Astrocyte of the cerebellum (primary cell): ENCODE measurements at regions not wholly inside any gene's neighbourhood (a gene's known extent, or its start where the extent isn't known, plus 50 kb on each side); places are given as distances from the start of the nearest gene placed in this dataset.

Experiments
- DNase-seq: peaks from one replicate; pipeline ENCODE4 v3.0.0-alpha.2; 2011; ENCODE audit warnings: low read depth
- H3K4me3 ChIP-seq: 2 replicates; pipeline ENCODE4 v1.5.1; 2011; ENCODE audit warnings: mild to moderate bottlenecking, low read depth, low read length, moderate library complexity
- CTCF ChIP-seq: IDR thresholded peaks from 2 replicates; pipeline ENCODE4 v1.5.1; 2012; ENCODE audit warnings: low read length, low read depth, moderate library complexity, mild to moderate bottlenecking; ENCODE audit errors: missing control alignments
- in situ Hi-C: cut with HindIII; loops from 2 replicates; pipeline ENCODE4 v1.10.0; 2017; ENCODE audit warnings: low sequenced_read_pairs

- TF ChIP-seq CTCF, result no peak
- DNase-seq, result no peak
- H3K4me3 ChIP-seq, result no peak overlapping the region
- in situ Hi-C loops, result no loop called here
These were observed 115.6 kb upstream of the MROH9 start for GRCh38 chr1:170819781-170820180.

- no peak for DNase-seq
- in situ Hi-C loops, result no loop called here
- TF ChIP-seq CTCF, result no peak
- H3K4me3 ChIP-seq, result no peak overlapping the region
These were observed 112.2 kb upstream of the MROH9 start for GRCh38 chr1:170823120-170823519.

- no peak overlapping the region for H3K4me3 ChIP-seq
- in situ Hi-C loops, result no loop called here
- DNase-seq, result no peak
- no peak for TF ChIP-seq CTCF
These were observed 104.1 kb upstream of the MROH9 start for GRCh38 chr1:170831276-170831675.

- no peak for TF ChIP-seq CTCF
- no peak overlapping the region for H3K4me3 ChIP-seq
- no peak for DNase-seq
- in situ Hi-C loops, result no loop called here
These were observed 99.2 kb upstream of the MROH9 start for GRCh38 chr1:170836141-170836540.

GRCh38 chr1:170840371-170840770 lies 95.0 kb upstream of the MROH9 start:
- in situ Hi-C loops, result no loop called here
- TF ChIP-seq CTCF, result no peak
- no peak overlapping the region for H3K4me3 ChIP-seq
- DNase-seq, result no peak

- no peak for DNase-seq
- no peak overlapping the region for H3K4me3 ChIP-seq
- in situ Hi-C loops, result no loop called here
- no peak for TF ChIP-seq CTCF
These were observed 82.0 kb upstream of the MROH9 start for GRCh38 chr1:170853302-170853701.

- DNase-seq, result no peak
- in situ Hi-C loops, result no loop called here
- no peak for TF ChIP-seq CTCF
- no peak overlapping the region for H3K4me3 ChIP-seq
These were observed 81.5 kb upstream of the MROH9 start for GRCh38 chr1:170853867-170854266.
